Epithelial cell of proximal tubule (primary cell): ENCODE measurements at regions not wholly inside any gene's neighbourhood (a gene's known extent, or its start where the extent isn't known, plus 50 kb on each side); places are given as distances from the start of the nearest gene placed in this dataset.
A peak's percentile ranks its signal among the peaks of the same experiment; 100 is the strongest.

Source experiments
- DNase-seq: peaks from one replicate; pipeline ENCODE4 v3.0.0-alpha.2; 2011; ENCODE audit warnings: low read depth
- H3K4me3 ChIP-seq: 2 replicates; pipeline ENCODE4 v1.5.1; 2011; ENCODE audit warnings: low read depth, mild to moderate bottlenecking, low read length
- TF ChIP-seq, protein P1 (sequence below): conservative IDR thresholded peaks from 2 replicates; pipeline ENCODE4 v1.5.1; 2012; ENCODE audit warnings: low read depth, mild to moderate bottlenecking, low read length

DNA sequence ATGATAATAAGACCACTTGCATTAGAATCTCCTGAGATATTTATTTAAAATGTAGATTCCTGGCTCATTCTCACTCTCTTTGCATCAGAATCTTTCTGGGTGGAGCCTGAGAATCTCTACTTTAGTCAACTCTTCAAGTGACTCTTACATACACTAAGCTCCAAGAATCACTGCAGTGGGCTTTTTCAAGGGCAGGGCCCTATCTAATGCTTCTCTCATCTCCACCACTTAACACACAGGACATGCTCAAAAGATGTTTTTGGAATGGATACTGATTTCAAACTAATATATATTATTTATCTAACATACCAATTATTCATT, 68.9 kb upstream of the GAP43 start:
- TF ChIP-seq, protein P1, sequence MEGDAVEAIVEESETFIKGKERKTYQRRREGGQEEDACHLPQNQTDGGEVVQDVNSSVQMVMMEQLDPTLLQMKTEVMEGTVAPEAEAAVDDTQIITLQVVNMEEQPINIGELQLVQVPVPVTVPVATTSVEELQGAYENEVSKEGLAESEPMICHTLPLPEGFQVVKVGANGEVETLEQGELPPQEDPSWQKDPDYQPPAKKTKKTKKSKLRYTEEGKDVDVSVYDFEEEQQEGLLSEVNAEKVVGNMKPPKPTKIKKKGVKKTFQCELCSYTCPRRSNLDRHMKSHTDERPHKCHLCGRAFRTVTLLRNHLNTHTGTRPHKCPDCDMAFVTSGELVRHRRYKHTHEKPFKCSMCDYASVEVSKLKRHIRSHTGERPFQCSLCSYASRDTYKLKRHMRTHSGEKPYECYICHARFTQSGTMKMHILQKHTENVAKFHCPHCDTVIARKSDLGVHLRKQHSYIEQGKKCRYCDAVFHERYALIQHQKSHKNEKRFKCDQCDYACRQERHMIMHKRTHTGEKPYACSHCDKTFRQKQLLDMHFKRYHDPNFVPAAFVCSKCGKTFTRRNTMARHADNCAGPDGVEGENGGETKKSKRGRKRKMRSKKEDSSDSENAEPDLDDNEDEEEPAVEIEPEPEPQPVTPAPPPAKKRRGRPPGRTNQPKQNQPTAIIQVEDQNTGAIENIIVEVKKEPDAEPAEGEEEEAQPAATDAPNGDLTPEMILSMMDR, result no peak
- DNase-seq, result no peak
- H3K4me3 ChIP-seq, result no peak overlapping the region

DNA sequence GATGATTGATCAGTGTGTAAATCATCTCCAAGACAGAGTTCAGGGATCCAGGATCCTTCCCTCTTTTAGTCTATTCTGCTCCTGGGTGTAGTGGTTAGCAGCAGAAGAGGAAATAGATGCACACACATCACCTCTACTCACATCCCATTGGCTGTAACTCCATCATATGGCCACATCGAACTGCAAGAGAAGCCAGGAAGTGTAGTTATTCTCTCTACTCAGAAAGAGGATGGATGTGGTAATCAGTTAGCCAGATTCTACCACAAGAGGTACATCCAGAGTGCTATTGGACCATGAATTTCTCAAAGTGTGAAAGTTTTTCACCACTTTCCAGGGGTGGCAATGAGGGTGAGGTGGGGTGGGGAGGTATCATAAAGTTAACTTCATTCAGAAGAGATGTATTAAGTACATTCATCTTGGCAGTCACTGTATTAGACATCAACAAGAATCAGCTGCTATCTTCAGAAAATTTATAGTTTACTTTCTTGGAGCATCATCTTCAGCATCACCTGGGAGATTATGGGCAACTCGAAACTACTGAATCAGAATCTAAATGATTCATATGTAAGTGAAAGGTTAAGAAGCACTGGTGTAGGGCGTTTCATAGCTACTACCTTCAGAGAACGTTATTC, 60.6 kb upstream of the GAP43 start:
- DNase-seq, result no peak
- TF ChIP-seq, protein P1, result no peak
- H3K4me3 ChIP-seq, result no peak overlapping the region

DNA sequence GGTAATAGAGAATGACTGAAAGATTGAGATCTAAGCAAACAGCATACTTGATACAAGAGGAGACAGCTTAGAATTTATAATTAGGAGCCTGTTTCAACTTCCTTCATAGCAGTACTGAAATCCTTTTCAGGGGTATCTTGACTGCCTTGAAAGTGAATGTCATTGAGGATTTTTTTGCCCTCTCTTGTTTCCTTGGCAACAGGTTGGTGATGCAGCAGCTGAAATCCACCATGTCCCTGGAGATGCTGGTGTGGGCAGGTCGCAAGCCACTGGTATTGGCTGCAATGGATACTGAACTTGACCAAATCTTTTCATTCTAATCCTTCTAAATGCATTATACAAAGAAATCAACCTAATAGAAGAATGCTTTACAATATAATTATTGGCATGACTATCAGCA, 59.3 kb upstream of the GAP43 start:
- no peak overlapping the region for H3K4me3 ChIP-seq
- TF ChIP-seq, protein P1, result no peak
- DNase-seq, result no peak

DNA sequence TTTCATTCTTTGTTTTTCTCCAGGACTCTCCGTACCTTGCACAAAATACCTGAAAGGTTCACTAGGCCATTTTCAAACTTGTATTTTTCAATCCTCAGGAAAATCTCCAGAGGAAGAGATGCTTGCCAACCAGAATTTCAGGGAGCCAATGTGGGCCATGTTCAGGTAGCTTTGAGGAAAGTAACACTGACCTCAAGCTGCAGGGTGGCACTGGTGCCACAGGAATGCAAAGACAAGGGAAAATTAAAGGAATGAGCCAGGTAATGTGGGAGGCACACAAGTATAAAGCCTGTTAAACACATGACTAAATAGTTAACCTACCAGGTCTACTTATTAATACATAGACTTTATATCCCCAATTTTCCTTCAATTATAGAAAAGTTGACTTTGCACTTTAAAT, 51.9 kb upstream of the GAP43 start:
- TF ChIP-seq, protein P1, result peak; percentile 19
- no peak for DNase-seq
- no peak overlapping the region for H3K4me3 ChIP-seq
